ENCODE measurements at regions not wholly inside any gene's neighbourhood (a gene's known extent, or its start where the extent isn't known, plus 50 kb on each side); places are given as distances from the start of the nearest gene placed in this dataset.

- no peak for TF ChIP-seq POLR2AphosphoS5 (IDR thresholded peaks at IDR 0.05; ENCODE audit: borderline replicate concordance, low read depth, low read length)
- no peak for TF ChIP-seq EZH2 (IDR thresholded peaks at IDR 0.05)
Measured at GRCh38 chr9:38301376-38302106, 91.0 kb upstream of the ALDH1B1 start.

Data from SK-N-MC (cell line).